B cell (primary cell): ENCODE measurements at regions not wholly inside any gene's neighbourhood (a gene's known extent, or its start where the extent isn't known, plus 50 kb on each side); places are given as distances from the start of the nearest gene placed in this dataset.

Experiments used
- ATAC-seq: fragments of 200-7000 bp; cut with Tn5 transposase; one replicate; pipeline ENCODE4 v1.10.0; 2021; ENCODE audit warnings: low read depth, mild to moderate bottlenecking, moderate number of reproducible peaks, moderate library complexity
- CTCF ChIA-PET: fragments of 350-600 bp; sonication (Branson Sonifier 250); formaldehyde crosslinking; loops from one replicate; lab custom pipeline; 2021; ENCODE audit warnings: antibody characterized with exemption, inconsistent platforms; lab: Charles Lee
- POLR2A ChIA-PET: fragments of 350-600 bp; sonication (Branson Sonifier 250); formaldehyde crosslinking; loops from one replicate; lab custom pipeline; 2021; ENCODE audit warnings: antibody characterized with exemption; lab: Charles Lee
- DNase-seq: peaks from one replicate; pipeline ENCODE4 v3.0.0; 2013
- H2AFZ ChIP-seq: 2 replicates; pipeline ENCODE4 v1.6.1; 2012; ENCODE audit warnings: mild to moderate bottlenecking, low read depth, low read length; ENCODE audit not compliant: insufficient read depth, poor library complexity, severe bottlenecking
- H3K27ac ChIP-seq, 2 donors: 1 replicate in 1 of 2; 2 replicates in 1 of 2; pipeline ENCODE4 v1.5.1; 2012 to 2013; ENCODE audit warnings: low read length in 2 of 2, mild to moderate bottlenecking in 2 of 2, moderate library complexity in 1 of 2
- H3K27me3 ChIP-seq, 4 experiments: fragments of 200-600 bp in 1 of 4; sonication (generic) in 1 of 4; replicated peaks in 1 of 4; 1 replicate in 2 of 4; 2 replicates in 2 of 4; pipeline versions ENCODE4 v1.6.1 to v1.7.0; 2013 to 2016; ENCODE audit warnings: low read length in 3 of 4, mild to moderate bottlenecking in 2 of 4, mixed read lengths in 1 of 4, moderate library complexity in 1 of 4; ENCODE audit not compliant: insufficient read depth in 4 of 4, control insufficient read depth in 3 of 4; ENCODE audit errors: control extremely low read depth in 1 of 4
- H3K36me3 ChIP-seq, 2 experiments: replicated peaks in 1 of 2; 1 replicate in 1 of 2; 2 replicates in 1 of 2; pipeline versions ENCODE4 v1.6.1 to v1.7.1; 2013; ENCODE audit warnings: low read length in 1 of 2; ENCODE audit not compliant: insufficient read depth in 2 of 2, control insufficient read depth in 1 of 2; ENCODE audit errors: control extremely low read depth in 1 of 2, extremely low read depth in 1 of 2
- H3K4me1 ChIP-seq, 2 donors: fragments of 200-600 bp in 1 of 2; sonication (generic) in 1 of 2; 1 replicate in 1 of 2; 2 replicates in 1 of 2; pipeline versions ENCODE4 v1.5.1 to v1.6.1; 2013 to 2017; ENCODE audit warnings: low read length in 2 of 2; ENCODE audit not compliant: control insufficient read depth in 2 of 2, insufficient read depth in 2 of 2
- H3K4me2 ChIP-seq: replicated peaks from 2 replicates; pipeline ENCODE3; 2012; ENCODE audit warnings: mild to moderate bottlenecking, low read depth, low read length; ENCODE audit not compliant: poor library complexity, severe bottlenecking
- H3K4me3 ChIP-seq, 5 experiments: fragments of 200-600 bp in 1 of 5; sonication (generic) in 1 of 5; 1 replicate in 3 of 5; 2 replicates in 2 of 5; pipeline versions ENCODE4 v1.5.1 to v1.7.0; 2011 to 2016; ENCODE audit warnings: low read length in 4 of 5, mild to moderate bottlenecking in 4 of 5, low read depth in 2 of 5, control low read depth in 1 of 5, moderate library complexity in 1 of 5; ENCODE audit not compliant: insufficient read depth in 1 of 5; ENCODE audit errors: control extremely low read depth in 1 of 5, extremely low read depth in 1 of 5
- H3K79me2 ChIP-seq: fragments of 200-600 bp; sonication (generic); one replicate; pipeline ENCODE4 v1.6.0; 2016; ENCODE audit warnings: low read length; ENCODE audit not compliant: control insufficient read depth, insufficient read depth
- H3K9ac ChIP-seq: fragments of 200-600 bp; sonication (generic); 2 replicates; pipeline ENCODE4 v1.6.1; 2017; ENCODE audit warnings: mild to moderate bottlenecking, low read length, moderate library complexity
- H3K9me3 ChIP-seq, 3 donors: one replicate each; pipeline versions ENCODE4 v1.6.1 to v1.7.1; 2013; ENCODE audit warnings: low read length in 2 of 3; ENCODE audit not compliant: control insufficient read depth in 2 of 3, insufficient read depth in 1 of 3; ENCODE audit errors: control extremely low read depth in 1 of 3
- H4K20me1 ChIP-seq: 2 replicates; pipeline ENCODE4 v1.6.0; 2012; ENCODE audit warnings: mild to moderate bottlenecking, low read length; ENCODE audit not compliant: insufficient read depth, control insufficient read depth, poor library complexity, severe bottlenecking
- H3K27ac Mint-ChIP-seq: one replicate; pipeline ENCODE4 v1.8.0; 2021; ENCODE audit warnings: mixed read lengths
- H3K27me3 Mint-ChIP-seq: one replicate; pipeline ENCODE4 v1.8.0; 2021; ENCODE audit warnings: mixed read lengths
- H3K4me1 Mint-ChIP-seq: one replicate; pipeline ENCODE4 v1.8.0; 2021; ENCODE audit warnings: mixed read lengths
- H3K4me3 Mint-ChIP-seq: one replicate; pipeline ENCODE4 v1.8.0; 2021; ENCODE audit warnings: mixed read lengths
- H3K9me3 Mint-ChIP-seq: one replicate; pipeline ENCODE4 v1.8.0; 2022; ENCODE audit warnings: mixed read lengths; ENCODE audit not compliant: insufficient read depth
- CTCF ChIP-seq: fragments of 200-600 bp; IDR thresholded peaks from one replicate; pipeline ENCODE4 v1.8.0; 2022; ENCODE audit warnings: antibody characterized with exemption, mild to moderate bottlenecking
- EZH2 ChIP-seq: IDR thresholded peaks from 2 replicates; pipeline ENCODE4 v1.6.1; 2012; ENCODE audit warnings: borderline replicate concordance, low read depth, mild to moderate bottlenecking, moderate library complexity, low read length; ENCODE audit not compliant: insufficient read depth, poor library complexity, severe bottlenecking
- WGBS: methylation state at CpG from one replicate; pipeline ENCODE4 v1.1.5; 2013; ENCODE audit warnings: missing lambda C conversion rate; ENCODE audit not compliant: insufficient coverage; 5-methylcytosine and 5-hydroxymethylcytosine counted together
- intact Hi-C: fragments of 100-400 bp; cut with micrococcal nuclease; formaldehyde crosslinking; loops from one replicate; pipeline ENCODE4 v1.10.0; 2022

- H3K27me3 ChIP-seq: peaks cover 0 to 11% (median 2%) of the 10 kb centered on the region in 4 experiments
- H4K20me1 ChIP-seq: no peaks in the 10 kb centered on the region
- H3K79me2 ChIP-seq: no peaks in the 10 kb centered on the region
- H3K4me2 ChIP-seq: peak overlapping the region; percentile 17
- H3K27ac ChIP-seq: peak overlapping the region in 1 of 2 donors; percentile 18
- ChIA-PET CTCF (interaction anchor here (1.1 to 2.0 kb wide), 2 partner anchors 8 to 717 kb away, joined by 3 to 6 read pairs; no protein-coding TSS in a partner anchor), POLR2A (no interaction called here)
- no peak overlapping the region for H3K4me3 ChIP-seq
- peak overlapping the region; percentile 68 for H3K27ac Mint-ChIP-seq
- peaks cover 40% of the 10 kb centered on the region for H3K27me3 Mint-ChIP-seq
- no peak for TF ChIP-seq EZH2
- TF ChIP-seq CTCF: no peak
- peaks cover 0 to 1% (median 0%) of the 10 kb centered on the region in 3 donors for H3K9me3 ChIP-seq
- peaks cover 12% of the 10 kb centered on the region for H3K9me3 Mint-ChIP-seq
- H3K36me3 ChIP-seq: no peaks in the 10 kb centered on the region
- ATAC-seq (peak; percentile 82), DNase-seq (peak; percentile 51)
- no peak overlapping the region for H2AFZ ChIP-seq
- H3K4me1 Mint-ChIP-seq: peaks cover 11% of the 10 kb centered on the region
- H3K4me3 Mint-ChIP-seq: peak overlapping the region; percentile 33
- H3K4me1 ChIP-seq: peaks cover 0 to 13% of the 10 kb centered on the region in 2 donors
- WGBS: 34% methylated on average over 4 of the region's 9 CpGs
- H3K9ac ChIP-seq: no peak overlapping the region
- intact Hi-C loops: no loop called here
These were observed 75.9 kb upstream of the RGS6 start for GRCh38 chr14:71856199-71856919.

DNA sequence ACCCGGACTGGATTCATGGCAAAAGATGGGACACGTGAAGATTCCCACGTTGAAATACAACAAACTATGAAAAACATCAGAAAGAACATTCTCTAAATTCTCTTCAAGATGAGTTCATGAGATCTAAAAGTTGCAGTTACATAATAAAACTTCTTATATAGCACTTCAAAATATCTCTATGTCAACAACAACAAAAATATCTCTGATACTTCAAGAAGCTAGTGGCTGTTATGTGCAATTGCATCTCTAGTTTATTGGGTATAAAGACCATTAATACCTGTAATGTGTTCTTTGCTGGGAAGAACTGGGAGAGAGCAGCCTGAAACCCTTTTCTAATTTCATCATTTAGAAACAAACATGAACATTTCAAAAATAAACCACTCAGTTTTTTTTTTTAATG, 69.2 kb upstream of the RGS6 start:
- intact Hi-C loops: no loop called here
- peaks cover 29% of the 10 kb centered on the region for H3K27me3 Mint-ChIP-seq
- no peak overlapping the region for H3K27ac ChIP-seq
- H3K4me3 Mint-ChIP-seq: no peak overlapping the region
- ATAC-seq (no peak), DNase-seq (no peak)
- no peak overlapping the region for H3K4me3 ChIP-seq
- no peaks in the 10 kb centered on the region for H3K27me3 ChIP-seq
- H3K9me3 Mint-ChIP-seq: peaks cover 11% of the 10 kb centered on the region
- no CpG with 5 or more reads among the region's 3 CpGs for WGBS
- POLR2A ChIA-PET: no interaction called here
- H3K36me3 ChIP-seq: no peaks in the 10 kb centered on the region
- no peak overlapping the region for H3K9ac ChIP-seq
- no peak overlapping the region for H2AFZ ChIP-seq
- no peaks in the 10 kb centered on the region for H4K20me1 ChIP-seq
- H3K4me1 Mint-ChIP-seq: no peaks in the 10 kb centered on the region
- TF ChIP-seq CTCF: no peak
- no peak for TF ChIP-seq EZH2
- H3K79me2 ChIP-seq: no peaks in the 10 kb centered on the region
- CTCF ChIA-PET: no interaction called here
- H3K4me2 ChIP-seq: no peak overlapping the region
- no peaks in the 10 kb centered on the region for H3K9me3 ChIP-seq
- H3K27ac Mint-ChIP-seq: no peak overlapping the region
- no peaks in the 10 kb centered on the region for H3K4me1 ChIP-seq
